Testis (tissue), 2 donors: ENCODE measurements at regions not wholly inside any gene's neighbourhood (a gene's known extent, or its start where the extent isn't known, plus 50 kb on each side); places are given as distances from the start of the nearest gene placed in this dataset.

Source experiments
- DNase-seq: peaks from one replicate; pipeline ENCODE4 v3.0.0-alpha.2; 2019
- H3K27ac ChIP-seq, 2 donors: fragments of 200-600 bp; sonication (generic); one replicate each; pipeline ENCODE4 v1.5.1; 2019
- H3K27me3 ChIP-seq: fragments of 200-600 bp; sonication (generic); one replicate; pipeline ENCODE4 v1.5.1; 2019
- H3K36me3 ChIP-seq: fragments of 200-600 bp; sonication (generic); one replicate; pipeline ENCODE4 v1.5.1; 2017; ENCODE audit warnings: low read depth; ENCODE audit errors: missing control alignments
- H3K4me1 ChIP-seq: fragments of 200-600 bp; sonication (generic); one replicate; pipeline ENCODE4 v1.5.1; 2019
- H3K4me3 ChIP-seq, 2 donors: fragments of 200-600 bp; sonication (generic); one replicate each; pipeline ENCODE4 v1.5.1; 2017 to 2019
- H3K9me3 ChIP-seq: fragments of 200-600 bp; sonication (generic); one replicate; pipeline ENCODE4 v1.5.1; 2017
- POLR2A ChIP-seq: fragments of 450-650 bp; IDR thresholded peaks from one replicate; pipeline ENCODE4 v1.6.1; 2017; ENCODE audit warnings: antibody characterized with exemption, mild to moderate bottlenecking, moderate library complexity
- WGBS, 2 donors: methylation state at CpG; one replicate each; pipeline ENCODE4 v1.1.5; 2018; 5-methylcytosine and 5-hydroxymethylcytosine counted together
- intact Hi-C: fragments of 100-400 bp; cut with DNase I; formaldehyde crosslinking; loops from one replicate; pipeline ENCODE4 v1.15.1; 2023; ENCODE audit warnings: low total_unique reads
- TF ChIP-seq, protein P1 (sequence below), 3 experiments: fragments of 450-650 bp in 2 of 3; fragments of 200-600 bp in 1 of 3; sonication (generic) in 1 of 3; IDR thresholded peaks; one replicate each; pipeline ENCODE4 v1.5.1; 2016 to 2019; ENCODE audit warnings: antibody characterized with exemption in 3 of 3, mild to moderate bottlenecking in 2 of 3, moderate library complexity in 1 of 3

DNA sequence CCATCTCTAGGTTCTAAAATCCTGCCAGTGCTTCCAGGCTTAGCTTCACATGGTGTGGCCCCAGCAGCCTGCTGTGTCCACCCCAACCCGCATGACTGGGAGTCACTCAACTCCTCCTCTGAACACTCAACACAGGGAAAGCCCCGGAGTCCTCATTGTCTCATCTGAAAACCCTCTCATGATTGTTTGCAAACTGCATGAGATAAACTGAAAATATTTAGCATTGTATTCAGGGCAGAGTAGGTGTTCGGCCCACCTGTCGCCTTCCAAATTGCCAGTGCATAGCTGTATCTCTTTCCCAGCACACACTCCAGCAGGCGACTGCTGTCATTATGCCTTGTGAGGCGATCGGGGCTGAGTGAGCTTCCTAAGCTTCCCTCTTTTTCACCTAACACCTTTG lies 76.7 kb upstream of the SORBS2 start:
- TF ChIP-seq POLR2A: no peak
- TF ChIP-seq, protein P1, sequence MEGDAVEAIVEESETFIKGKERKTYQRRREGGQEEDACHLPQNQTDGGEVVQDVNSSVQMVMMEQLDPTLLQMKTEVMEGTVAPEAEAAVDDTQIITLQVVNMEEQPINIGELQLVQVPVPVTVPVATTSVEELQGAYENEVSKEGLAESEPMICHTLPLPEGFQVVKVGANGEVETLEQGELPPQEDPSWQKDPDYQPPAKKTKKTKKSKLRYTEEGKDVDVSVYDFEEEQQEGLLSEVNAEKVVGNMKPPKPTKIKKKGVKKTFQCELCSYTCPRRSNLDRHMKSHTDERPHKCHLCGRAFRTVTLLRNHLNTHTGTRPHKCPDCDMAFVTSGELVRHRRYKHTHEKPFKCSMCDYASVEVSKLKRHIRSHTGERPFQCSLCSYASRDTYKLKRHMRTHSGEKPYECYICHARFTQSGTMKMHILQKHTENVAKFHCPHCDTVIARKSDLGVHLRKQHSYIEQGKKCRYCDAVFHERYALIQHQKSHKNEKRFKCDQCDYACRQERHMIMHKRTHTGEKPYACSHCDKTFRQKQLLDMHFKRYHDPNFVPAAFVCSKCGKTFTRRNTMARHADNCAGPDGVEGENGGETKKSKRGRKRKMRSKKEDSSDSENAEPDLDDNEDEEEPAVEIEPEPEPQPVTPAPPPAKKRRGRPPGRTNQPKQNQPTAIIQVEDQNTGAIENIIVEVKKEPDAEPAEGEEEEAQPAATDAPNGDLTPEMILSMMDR (IDR thresholded peaks at IDR 0.05): no peak
- Histone ChIP-seq H3K27ac (no peak overlapping the region), H3K36me3 (no peaks in the 10 kb centered on the region), H3K9me3 (no peaks in the 10 kb centered on the region), H3K4me3 (no peak overlapping the region), H3K4me1 (no peaks in the 10 kb centered on the region), H3K27me3 (no peaks in the 10 kb centered on the region)
- no peak for DNase-seq
- intact Hi-C loops: no loop called here
- WGBS, 2 donors: 96 to 97% methylated on average over 7 of the region's 7 CpGs

DNA sequence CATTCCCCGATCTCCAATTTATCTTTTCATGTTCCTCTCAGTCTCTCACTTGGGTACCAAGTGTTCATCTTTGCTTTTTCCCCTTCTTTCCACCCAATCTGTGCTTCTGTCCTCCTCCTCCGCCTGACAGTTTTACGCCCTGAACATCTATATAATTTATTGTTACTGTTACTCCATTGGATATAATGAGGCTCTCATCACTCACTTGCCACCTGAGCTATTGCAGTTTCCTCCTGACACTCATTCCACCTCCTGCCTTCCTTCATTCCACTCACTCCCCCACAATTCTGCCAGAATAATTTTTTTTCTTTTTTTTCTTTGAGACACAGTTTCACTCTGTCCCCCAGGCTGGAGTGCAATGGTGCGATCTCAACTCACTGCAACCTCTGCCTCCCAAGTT lies 77.6 kb upstream of the SORBS2 start:
- no peak overlapping the region for H3K27ac ChIP-seq
- H3K36me3 ChIP-seq: no peaks in the 10 kb centered on the region
- H3K9me3 ChIP-seq: no peaks in the 10 kb centered on the region
- intact Hi-C loops: no loop called here
- no peak for DNase-seq
- no peaks in the 10 kb centered on the region for H3K27me3 ChIP-seq
- 89 to 90% methylated on average over 4 of the region's 4 CpGs for WGBS, 2 donors
- no peak for TF ChIP-seq POLR2A
- TF ChIP-seq, protein P1 (IDR thresholded peaks at IDR 0.05): no peak
- no peak overlapping the region for H3K4me3 ChIP-seq
- H3K4me1 ChIP-seq: no peaks in the 10 kb centered on the region

DNA sequence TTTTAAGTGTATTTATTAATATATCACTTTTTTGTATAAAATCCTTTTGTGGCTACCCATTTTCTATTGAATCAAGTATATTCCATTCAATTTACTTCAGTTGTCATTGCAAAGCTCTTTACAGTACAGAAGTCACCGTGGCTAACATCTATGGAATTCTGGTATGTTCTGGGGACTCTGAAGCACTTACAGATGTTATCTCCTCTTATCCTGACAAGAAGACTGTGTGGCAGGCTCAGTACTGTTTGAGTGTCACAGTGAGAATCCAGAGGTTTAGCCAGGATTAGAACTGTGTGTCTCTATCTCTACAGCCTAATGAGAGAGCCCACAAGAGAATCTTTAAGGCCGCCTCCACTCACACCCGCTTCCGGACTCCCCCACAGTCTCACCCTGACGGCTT lies 78.2 kb upstream of the SORBS2 start:
- intact Hi-C loops: no loop called here
- no peak for DNase-seq
- no peaks in the 10 kb centered on the region for H3K36me3 ChIP-seq
- H3K9me3 ChIP-seq: no peaks in the 10 kb centered on the region
- no peaks in the 10 kb centered on the region for H3K27me3 ChIP-seq
- WGBS, 2 donors: 82 to 92% methylated on average over 5 of the region's 5 CpGs
- H3K4me1 ChIP-seq: no peaks in the 10 kb centered on the region
- no peak overlapping the region for H3K27ac ChIP-seq
- TF ChIP-seq POLR2A: no peak
- TF ChIP-seq, protein P1 (IDR thresholded peaks at IDR 0.05): no peak
- H3K4me3 ChIP-seq: no peak overlapping the region

DNA sequence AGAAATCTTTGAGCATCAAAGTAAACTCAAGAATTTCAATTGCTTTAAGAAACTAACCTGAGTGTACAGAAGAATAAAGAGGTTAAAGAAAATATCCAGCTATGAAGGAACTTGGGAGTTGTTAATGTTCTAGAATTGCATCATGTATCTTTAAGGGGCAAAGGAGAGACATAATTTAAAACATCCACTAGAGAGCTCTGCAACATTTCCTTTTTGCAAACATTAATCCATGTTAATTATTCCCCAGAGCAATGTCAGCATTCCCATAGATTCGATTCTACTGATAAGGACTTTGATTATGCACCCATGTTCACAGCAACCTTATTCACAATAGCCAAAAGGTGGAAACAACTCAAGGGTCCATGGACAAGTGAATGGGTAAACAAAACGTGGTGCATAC lies 80.2 kb upstream of the SORBS2 start:
- TF ChIP-seq, protein P1 (IDR thresholded peaks at IDR 0.05): no peak
- no peak for TF ChIP-seq POLR2A
- Histone ChIP-seq H3K4me3 (no peak overlapping the region), H3K9me3 (no peaks in the 10 kb centered on the region), H3K27me3 (no peaks in the 10 kb centered on the region), H3K36me3 (no peaks in the 10 kb centered on the region), H3K27ac (no peak overlapping the region), H3K4me1 (no peaks in the 10 kb centered on the region)
- 59 to 72% methylated on average over 2 of the region's 2 CpGs for WGBS, 2 donors
- intact Hi-C loops: no loop called here
- no peak for DNase-seq

DNA sequence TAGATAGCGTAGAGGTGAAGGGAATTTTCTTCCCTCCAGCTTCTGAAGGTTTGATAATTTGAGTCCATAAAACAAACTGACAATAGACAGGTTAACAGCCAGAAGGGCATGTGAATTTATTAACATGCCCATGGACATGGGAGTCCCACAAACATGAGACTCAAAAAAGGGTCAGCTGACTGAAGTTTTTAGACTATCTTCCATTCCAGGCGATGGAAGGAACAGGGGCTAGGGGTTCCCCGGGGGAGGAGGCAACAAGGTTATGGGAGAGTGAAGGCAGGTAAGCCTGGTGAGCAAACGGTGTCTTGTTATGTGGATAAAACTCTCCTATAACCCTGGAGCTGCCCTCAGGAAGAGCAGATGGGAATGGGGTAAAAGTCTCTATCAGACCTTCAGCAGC lies 81.5 kb upstream of the SORBS2 start:
- intact Hi-C loops: no loop called here
- TF ChIP-seq, protein P1 (IDR thresholded peaks at IDR 0.05): no peak
- TF ChIP-seq POLR2A: no peak
- Histone ChIP-seq H3K27me3 (no peaks in the 10 kb centered on the region), H3K4me1 (no peaks in the 10 kb centered on the region), H3K27ac (no peak overlapping the region), H3K4me3 (no peak overlapping the region), H3K36me3 (no peaks in the 10 kb centered on the region), H3K9me3 (no peaks in the 10 kb centered on the region)
- no peak for DNase-seq
- WGBS, 2 donors: 91 to 96% methylated on average over 4 of the region's 4 CpGs
